GM23338 (cell line): ENCODE measurements at regions not wholly inside any gene's neighbourhood (a gene's known extent, or its start where the extent isn't known, plus 50 kb on each side); places are given as distances from the start of the nearest gene placed in this dataset.

Experiments
- ATAC-seq: fragments of 200-7000 bp; cut with Tn5 transposase; 3 replicates; pipeline ENCODE4 v1.9.1; 2020
- DNase-seq: peaks from one replicate; pipeline ENCODE4 v3.0.0-alpha.2; 2015; ENCODE audit warnings: low spot score
- H2AFZ ChIP-seq: fragments of 200-600 bp; sonication (generic); 2 replicates; pipeline ENCODE4 v1.8.0; 2016; ENCODE audit warnings: antibody characterized with exemption, mild to moderate bottlenecking, moderate library complexity
- H3F3A ChIP-seq: fragments of 200-600 bp; sonication (generic); replicated peaks from 2 replicates; pipeline ENCODE4 v1.8.0; 2017; ENCODE audit warnings: antibody characterized with exemption, mixed run types, low read depth
- H3K27ac ChIP-seq: fragments of 200-600 bp; sonication (generic); 2 replicates; pipeline ENCODE4 v1.6.1; 2016; ENCODE audit warnings: low read depth
- H3K27me3 ChIP-seq: fragments of 200-600 bp; sonication (generic); 2 replicates; pipeline ENCODE4 v1.8.0; 2016; ENCODE audit warnings: mild to moderate bottlenecking, mixed run types, moderate library complexity; ENCODE audit not compliant: insufficient read depth
- H3K36me3 ChIP-seq: fragments of 200-600 bp; sonication (generic); 2 replicates; pipeline ENCODE4 v1.8.0; 2016; ENCODE audit warnings: mild to moderate bottlenecking; ENCODE audit not compliant: insufficient read depth
- H3K4me1 ChIP-seq: fragments of 200-600 bp; sonication (generic); 2 replicates; pipeline ENCODE4 v1.8.0; 2016; ENCODE audit warnings: mild to moderate bottlenecking, moderate library complexity; ENCODE audit not compliant: insufficient read depth
- H3K4me2 ChIP-seq: fragments of 200-600 bp; sonication (generic); 2 replicates; pipeline ENCODE4 v1.7.1; 2017; ENCODE audit warnings: mixed run types
- H3K4me3 ChIP-seq: fragments of 200-600 bp; sonication (generic); 2 replicates; pipeline ENCODE4 v1.6.1; 2016; ENCODE audit warnings: mixed run types
- H3K79me2 ChIP-seq: fragments of 200-600 bp; sonication (generic); replicated peaks from 2 replicates; pipeline ENCODE4 v1.8.0; 2017; ENCODE audit warnings: mild to moderate bottlenecking; ENCODE audit not compliant: insufficient read depth
- H3K9me2 ChIP-seq: fragments of 200-600 bp; sonication (generic); 2 replicates; pipeline ENCODE4 v1.8.0; 2017; ENCODE audit not compliant: insufficient read depth
- H4K20me1 ChIP-seq: fragments of 200-600 bp; sonication (generic); replicated peaks from 2 replicates; pipeline ENCODE4 v1.8.0; 2017; ENCODE audit warnings: mild to moderate bottlenecking; ENCODE audit not compliant: insufficient read depth
- H3K27ac Mint-ChIP-seq: 2 replicates; pipeline ENCODE4 v1.8.0; 2020; ENCODE audit warnings: inconsistent platforms, mild to moderate bottlenecking, moderate library complexity, mixed read lengths
- H3K27me3 Mint-ChIP-seq: 3 replicates; pipeline ENCODE4 v1.8.0; 2022; ENCODE audit warnings: low read depth, mild to moderate bottlenecking, moderate library complexity, mixed read lengths, inconsistent platforms; ENCODE audit not compliant: insufficient read depth, poor library complexity
- H3K36me3 Mint-ChIP-seq: 3 replicates; pipeline ENCODE4 v1.8.0; 2021; ENCODE audit warnings: low read depth, mild to moderate bottlenecking, inconsistent platforms, moderate library complexity, mixed read lengths
- H3K4me1 Mint-ChIP-seq: 3 replicates; pipeline ENCODE4 v1.8.0; 2020; ENCODE audit warnings: mild to moderate bottlenecking, inconsistent platforms, mixed read lengths
- H3K4me3 Mint-ChIP-seq: 3 replicates; pipeline ENCODE4 v1.8.0; 2021; ENCODE audit warnings: moderate library complexity, mild to moderate bottlenecking, inconsistent platforms, mixed read lengths
- H3K9me3 Mint-ChIP-seq: 3 replicates; pipeline ENCODE4 v1.8.0; 2020; ENCODE audit warnings: moderate library complexity, mild to moderate bottlenecking, inconsistent platforms, mixed read lengths
- CREB1 ChIP-seq: fragments of 250-450 bp; sonication (Bioruptor Pico); IDR thresholded peaks from 2 replicates; pipeline ENCODE4 v1.5.0; 2020; ENCODE audit warnings: low read depth, mild to moderate bottlenecking, moderate library complexity
- CTCF ChIP-seq, 2 experiments: fragments of 200-600 bp in 1 of 2; sonication (generic) in 1 of 2; conservative IDR thresholded peaks; 2 replicates each; pipeline versions ENCODE4 v1.5.1 to v1.6.1; 2016 to 2017; ENCODE audit warnings: antibody characterized with exemption in 2 of 2, low read depth in 2 of 2, mild to moderate bottlenecking in 2 of 2, moderate library complexity in 1 of 2
- ETS1 ChIP-seq: IDR thresholded peaks from 2 replicates; pipeline ENCODE4 v1.6.1; 2016; ENCODE audit warnings: antibody characterized with exemption
- EZH2 ChIP-seq: fragments of 200-600 bp; sonication (generic); IDR thresholded peaks from one replicate; pipeline ENCODE4 v1.8.0; 2017; ENCODE audit warnings: antibody characterized with exemption, mild to moderate bottlenecking, low read depth; ENCODE audit not compliant: unreplicated experiment
- EZH2phosphoT487 ChIP-seq: fragments of 200-600 bp; sonication (generic); IDR thresholded peaks from one replicate; pipeline ENCODE4 v1.8.1; 2018; ENCODE audit warnings: antibody characterized with exemption; ENCODE audit not compliant: unreplicated experiment
- JUNB ChIP-seq: IDR thresholded peaks from one replicate; pipeline ENCODE4 v1.6.1; 2016; ENCODE audit warnings: antibody characterized with exemption; ENCODE audit not compliant: unreplicated experiment
- NANOG ChIP-seq: IDR thresholded peaks from 2 replicates; pipeline ENCODE4 v1.6.1; 2016; ENCODE audit warnings: antibody characterized with exemption, borderline replicate concordance
- POLR2AphosphoS5 ChIP-seq: IDR thresholded peaks from 2 replicates; pipeline ENCODE4 v1.6.1; 2016; ENCODE audit warnings: antibody characterized with exemption, low read depth
- REST ChIP-seq: IDR thresholded peaks from one replicate; pipeline ENCODE4 v1.6.1; 2018; ENCODE audit warnings: antibody characterized with exemption; ENCODE audit not compliant: unreplicated experiment
- STAT1 ChIP-seq: IDR thresholded peaks from one replicate; pipeline ENCODE4 v1.6.1; 2016; ENCODE audit warnings: antibody characterized with exemption; ENCODE audit not compliant: unreplicated experiment
- ZNF114 ChIP-seq: fragments of 250-450 bp; sonication (Bioruptor Pico); IDR thresholded peaks from 2 replicates; pipeline ENCODE4 v1.5.0; 2020; ENCODE audit warnings: mild to moderate bottlenecking, moderate library complexity
- ZNF331 ChIP-seq: fragments of 250-450 bp; sonication (Bioruptor Pico); IDR thresholded peaks from 2 replicates; pipeline ENCODE4 v1.5.0; 2020; ENCODE audit warnings: low read depth, mild to moderate bottlenecking, moderate library complexity
- TF ChIP-seq, protein P1 (sequence below): fragments of 250-450 bp; sonication (Bioruptor Pico); IDR thresholded peaks from 2 replicates; pipeline ENCODE4 v1.5.0; 2020; ENCODE audit warnings: mild to moderate bottlenecking, moderate library complexity

GRCh38 chr20:17810062-17810631, 110.4 kb downstream of the BANF2 start:
- ATAC-seq, result no peak
- Histone ChIP-seq H3F3A (no peaks in the 10 kb centered on the region), H3K36me3 (no peaks in the 10 kb centered on the region), H3K27me3 (no peaks in the 10 kb centered on the region), H3K4me3 (no peak overlapping the region), H3K4me2 (no peak overlapping the region), H4K20me1 (no peaks in the 10 kb centered on the region), H3K79me2 (no peaks in the 10 kb centered on the region), H2AFZ (peak overlapping the region; percentile 72; the same call in 1 of the 2 replicates), H3K9me2 (peaks cover 2% of the 10 kb centered on the region; the same call in 1 of the 2 replicates), H3K4me1 (peaks cover 9% of the 10 kb centered on the region; the same call in 1 of the 2 replicates), H3K27ac (no peak overlapping the region)
- TF ChIP-seq ZNF114 (CRISPR knock-in tag), result no peak
- TF ChIP-seq REST, result no peak
- TF ChIP-seq EZH2, result no peak
- no peak for TF ChIP-seq NANOG
- no peak for TF ChIP-seq CTCF (conservative IDR thresholded peaks at IDR 0.05; ENCODE audit: low read depth in 2 of 2)
- TF ChIP-seq STAT1, result no peak
- TF ChIP-seq ETS1, result no peak
- no peak for TF ChIP-seq CREB1
- TF ChIP-seq EZH2phosphoT487, result no peak
- TF ChIP-seq, protein P1, sequence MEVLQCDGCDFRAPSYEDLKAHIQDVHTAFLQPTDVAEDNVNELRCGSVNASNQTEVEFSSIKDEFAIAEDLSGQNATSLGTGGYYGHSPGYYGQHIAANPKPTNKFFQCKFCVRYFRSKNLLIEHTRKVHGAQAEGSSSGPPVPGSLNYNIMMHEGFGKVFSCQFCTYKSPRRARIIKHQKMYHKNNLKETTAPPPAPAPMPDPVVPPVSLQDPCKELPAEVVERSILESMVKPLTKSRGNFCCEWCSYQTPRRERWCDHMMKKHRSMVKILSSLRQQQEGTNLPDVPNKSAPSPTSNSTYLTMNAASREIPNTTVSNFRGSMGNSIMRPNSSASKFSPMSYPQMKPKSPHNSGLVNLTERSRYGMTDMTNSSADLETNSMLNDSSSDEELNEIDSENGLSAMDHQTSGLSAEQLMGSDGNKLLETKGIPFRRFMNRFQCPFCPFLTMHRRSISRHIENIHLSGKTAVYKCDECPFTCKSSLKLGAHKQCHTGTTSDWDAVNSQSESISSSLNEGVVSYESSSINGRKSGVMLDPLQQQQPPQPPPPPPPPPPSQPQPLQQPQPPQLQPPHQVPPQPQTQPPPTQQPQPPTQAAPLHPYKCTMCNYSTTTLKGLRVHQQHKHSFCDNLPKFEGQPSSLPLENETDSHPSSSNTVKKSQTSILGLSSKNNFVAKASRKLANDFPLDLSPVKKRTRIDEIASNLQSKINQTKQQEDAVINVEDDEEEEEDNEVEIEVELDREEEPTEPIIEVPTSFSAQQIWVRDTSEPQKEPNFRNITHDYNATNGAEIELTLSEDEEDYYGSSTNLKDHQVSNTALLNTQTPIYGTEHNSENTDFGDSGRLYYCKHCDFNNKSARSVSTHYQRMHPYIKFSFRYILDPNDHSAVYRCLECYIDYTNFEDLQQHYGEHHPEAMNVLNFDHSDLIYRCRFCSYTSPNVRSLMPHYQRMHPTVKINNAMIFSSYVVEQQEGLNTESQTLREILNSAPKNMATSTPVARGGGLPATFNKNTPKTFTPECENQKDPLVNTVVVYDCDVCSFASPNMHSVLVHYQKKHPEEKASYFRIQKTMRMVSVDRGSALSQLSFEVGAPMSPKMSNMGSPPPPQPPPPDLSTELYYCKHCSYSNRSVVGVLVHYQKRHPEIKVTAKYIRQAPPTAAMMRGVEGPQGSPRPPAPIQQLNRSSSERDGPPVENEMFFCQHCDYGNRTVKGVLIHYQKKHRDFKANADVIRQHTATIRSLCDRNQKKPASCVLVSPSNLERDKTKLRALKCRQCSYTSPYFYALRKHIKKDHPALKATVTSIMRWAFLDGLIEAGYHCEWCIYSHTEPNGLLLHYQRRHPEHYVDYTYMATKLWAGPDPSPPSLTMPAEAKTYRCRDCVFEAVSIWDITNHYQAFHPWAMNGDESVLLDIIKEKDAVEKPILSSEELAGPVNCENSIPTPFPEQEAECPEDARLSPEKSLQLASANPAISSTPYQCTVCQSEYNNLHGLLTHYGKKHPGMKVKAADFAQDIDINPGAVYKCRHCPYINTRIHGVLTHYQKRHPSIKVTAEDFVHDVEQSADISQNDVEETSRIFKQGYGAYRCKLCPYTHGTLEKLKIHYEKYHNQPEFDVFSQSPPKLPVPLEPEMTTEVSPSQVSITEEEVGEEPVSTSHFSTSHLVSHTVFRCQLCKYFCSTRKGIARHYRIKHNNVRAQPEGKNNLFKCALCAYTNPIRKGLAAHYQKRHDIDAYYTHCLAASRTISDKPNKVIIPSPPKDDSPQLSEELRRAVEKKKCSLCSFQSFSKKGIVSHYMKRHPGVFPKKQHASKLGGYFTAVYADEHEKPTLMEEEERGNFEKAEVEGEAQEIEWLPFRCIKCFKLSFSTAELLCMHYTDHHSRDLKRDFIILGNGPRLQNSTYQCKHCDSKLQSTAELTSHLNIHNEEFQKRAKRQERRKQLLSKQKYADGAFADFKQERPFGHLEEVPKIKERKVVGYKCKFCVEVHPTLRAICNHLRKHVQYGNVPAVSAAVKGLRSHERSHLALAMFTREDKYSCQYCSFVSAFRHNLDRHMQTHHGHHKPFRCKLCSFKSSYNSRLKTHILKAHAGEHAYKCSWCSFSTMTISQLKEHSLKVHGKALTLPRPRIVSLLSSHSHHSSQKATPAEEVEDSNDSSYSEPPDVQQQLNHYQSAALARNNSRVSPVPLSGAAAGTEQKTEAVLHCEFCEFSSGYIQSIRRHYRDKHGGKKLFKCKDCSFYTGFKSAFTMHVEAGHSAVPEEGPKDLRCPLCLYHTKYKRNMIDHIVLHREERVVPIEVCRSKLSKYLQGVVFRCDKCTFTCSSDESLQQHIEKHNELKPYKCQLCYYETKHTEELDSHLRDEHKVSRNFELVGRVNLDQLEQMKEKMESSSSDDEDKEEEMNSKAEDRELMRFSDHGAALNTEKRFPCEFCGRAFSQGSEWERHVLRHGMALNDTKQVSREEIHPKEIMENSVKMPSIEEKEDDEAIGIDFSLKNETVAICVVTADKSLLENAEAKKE (CRISPR knock-in tag), result no peak
- TF ChIP-seq POLR2AphosphoS5, result no peak
- no peak for TF ChIP-seq JUNB
- TF ChIP-seq ZNF331, result no peak
- no peaks in the 10 kb centered on the region for H3K27me3 Mint-ChIP-seq
- H3K27ac Mint-ChIP-seq, result no peak overlapping the region
- no peak overlapping the region for H3K4me3 Mint-ChIP-seq
- H3K9me3 Mint-ChIP-seq, result no peaks in the 10 kb centered on the region
- no peaks in the 10 kb centered on the region for H3K36me3 Mint-ChIP-seq
- DNase-seq, result no peak
- H3K4me1 Mint-ChIP-seq, result peaks cover 13% of the 10 kb centered on the region
